ENCODE measurements at regions not wholly inside any gene's neighbourhood (a gene's known extent, or its start where the extent isn't known, plus 50 kb on each side); places are given as distances from the start of the nearest gene placed in this dataset.

- H3K56ac ChIP-seq (ENCODE audit: insufficient read length, low read depth, low read length) = no peak overlapping the region
- H3K23ac ChIP-seq (ENCODE audit: insufficient read length, low read depth, low read length) = no peak overlapping the region
- H3K36me3 Mint-ChIP-seq (ENCODE audit: insufficient read depth in 1 of 3, low read depth in 3 of 3) = 0 out of 7 replicates have a peak, but pooled peaks cover 0 to 5% (median 0%) of the 10 kb centered on the region in 3 experiments
- H3K14ac ChIP-seq (ENCODE audit: insufficient read depth, low read length) = no peak overlapping the region
- H2AK5ac ChIP-seq (ENCODE audit: insufficient read length, low read length) = no peak overlapping the region
- no peak overlapping the region for H2AFZ ChIP-seq (ENCODE audit: low read length)
- H3K18ac ChIP-seq (ENCODE audit: insufficient read length, low read depth, low read length) = no peak overlapping the region
- H3K23me2 ChIP-seq (ENCODE audit: insufficient read length, low read depth, low read length, poor library complexity, severe bottlenecking) = no peaks in the 10 kb centered on the region
- no peak overlapping the region for H2BK20ac ChIP-seq (ENCODE audit: low read depth, low read length, poor library complexity, severe bottlenecking)
- H2BK5ac ChIP-seq (ENCODE audit: insufficient read length, low read length) = no peak overlapping the region
- no peak overlapping the region for H3K4ac ChIP-seq (ENCODE audit: low read depth, low read length)
- H3K4me1 ChIP-seq (ENCODE audit: insufficient read depth, low read length) = no peaks in the 10 kb centered on the region
- H3K4me2 ChIP-seq (ENCODE audit: insufficient read depth, insufficient read length, low read length) = no peak overlapping the region
- no peak overlapping the region for H3K27ac Mint-ChIP-seq
- H2BK15ac ChIP-seq (ENCODE audit: low read depth, low read length) = no peak overlapping the region
- H3K4me1 Mint-ChIP-seq = peaks cover 7 to 11% of the 10 kb centered on the region in 2 experiments; a peak in 3 of 4 replicates
- no peak for TF ChIP-seq CTCF (conservative IDR thresholded peaks at IDR 0.05)
- H3K79me1 ChIP-seq (ENCODE audit: insufficient read depth, low read depth, low read length, poor library complexity, severe bottlenecking) = no peaks in the 10 kb centered on the region
- H3K4me3 Mint-ChIP-seq = no peak overlapping the region
- no peak overlapping the region for H3K9ac ChIP-seq (ENCODE audit: extremely low read depth, insufficient read length, low read length)
- peaks cover 0 to 7% of the 10 kb centered on the region in 2 experiments; a peak in 2 of 5 replicates for H3K9me3 Mint-ChIP-seq
- H3K27ac ChIP-seq (ENCODE audit: insufficient read length, low read depth, low read length) = no peak overlapping the region
- no peaks in the 10 kb centered on the region for H3K9me3 ChIP-seq (ENCODE audit: control insufficient read depth, low read depth, low read length)
- no peaks in the 10 kb centered on the region for H3K79me2 ChIP-seq (ENCODE audit: insufficient read depth, low read length)
- DNase-seq = no peak
- H4K91ac ChIP-seq (ENCODE audit: insufficient read length, low read depth, low read length) = no peak overlapping the region
- H4K8ac ChIP-seq (replicated peaks; ENCODE audit: insufficient read length, low read depth, low read length) = no peak overlapping the region
- no peak overlapping the region for H2BK120ac ChIP-seq (ENCODE audit: low read depth, low read length, poor library complexity, severe bottlenecking)
- H3T11ph ChIP-seq (ENCODE audit: low read length) = no peak overlapping the region
- no peaks in the 10 kb centered on the region for H4K20me1 ChIP-seq (ENCODE audit: control insufficient read depth, insufficient read depth, insufficient read length)
- no peaks in the 10 kb centered on the region for H3K27me3 ChIP-seq (ENCODE audit: insufficient read depth, low read length)
- no CpG with 5 or more reads among the region's 15 CpGs for WGBS (ENCODE audit: extremely low coverage, insufficient read length, low lambda C conversion rate)
- no peak overlapping the region for H2BK12ac ChIP-seq (ENCODE audit: insufficient read length, low read depth, low read length)
- peaks cover 3% of the 10 kb centered on the region; the same call in 1 of the 2 replicates for H3K27me3 Mint-ChIP-seq (ENCODE audit: low read depth)
- H4K5ac ChIP-seq (ENCODE audit: insufficient read length, low read depth, low read length) = no peak overlapping the region
Measured at GRCh38 chr2:8452979-8453903, 228.6 kb upstream of the ID2 start.

All from H9 (cell line).